ENCODE measurements at regions not wholly inside any gene's neighbourhood (a gene's known extent, or its start where the extent isn't known, plus 50 kb on each side); places are given as distances from the start of the nearest gene placed in this dataset.
"Not testable (repeated sequence)": the region's sequence is repeated elsewhere in the genome, so short reads cannot be mapped to it uniquely, and the experiment has no call there.

- no peak for DNase-seq
Observed at GRCh38 chr4:77308843-77309242, 151.8 kb downstream of the CCNG2 start.

- DNase-seq, result no peak
Observed at GRCh38 chr4:77309496-77309895, 152.5 kb downstream of the CCNG2 start.

- no peak for DNase-seq
Observed at GRCh38 chr4:77310931-77311330, 153.9 kb downstream of the CCNG2 start.

- DNase-seq, result no peak
Observed at GRCh38 chr4:77314697-77315096, 157.7 kb downstream of the CCNG2 start.

- DNase-seq, result no peak
Observed at GRCh38 chr4:77327151-77327550, 170.1 kb downstream of the CCNG2 start.

GRCh38 chr4:77332696-77333270 is 175.8 kb downstream of the CCNG2 start:
- DNase-seq, result no peak

- no peak for DNase-seq
Observed at GRCh38 chr4:77336411-77337142, 179.6 kb downstream of the CCNG2 start.

- DNase-seq, result no peak
Observed at GRCh38 chr4:77342170-77342810, 185.3 kb downstream of the CCNG2 start.

- DNase-seq, result no peak
Observed at GRCh38 chr4:77344001-77344400, 187.0 kb downstream of the CCNG2 start.

GRCh38 chr4:77344784-77345183 is 187.8 kb downstream of the CCNG2 start:
- DNase-seq, result no peak

- no peak for DNase-seq
Observed at GRCh38 chr4:77347351-77347966, 190.5 kb downstream of the CCNG2 start.

- no peak for DNase-seq
Observed at GRCh38 chr4:77348815-77349214, 191.8 kb downstream of the CCNG2 start.

- no peak for DNase-seq
Observed at GRCh38 chr4:77349364-77349763, 192.4 kb downstream of the CCNG2 start.

- no peak for DNase-seq
Observed at GRCh38 chr4:77349796-77350195, 192.8 kb downstream of the CCNG2 start.

GRCh38 chr4:77352192-77352591 is 195.2 kb downstream of the CCNG2 start:
- DNase-seq, result no peak

GRCh38 chr4:77353724-77354315 is 196.8 kb downstream of the CCNG2 start:
- not testable (repeated sequence) for DNase-seq

GRCh38 chr4:77354550-77354949 is 197.5 kb downstream of the CCNG2 start:
- DNase-seq, result no peak

GRCh38 chr4:77355731-77356130 is 198.7 kb downstream of the CCNG2 start:
- no peak for DNase-seq

- no peak for DNase-seq
Observed at GRCh38 chr4:77358315-77358928, 201.4 kb downstream of the CCNG2 start.

- DNase-seq, result no peak
Observed at GRCh38 chr4:77360451-77360850, 203.4 kb downstream of the CCNG2 start.

- DNase-seq, result not testable (repeated sequence)
Observed at GRCh38 chr4:77366876-77367275, 209.9 kb downstream of the CCNG2 start.

- DNase-seq, result no peak
Observed at GRCh38 chr4:77367638-77368037, 210.6 kb downstream of the CCNG2 start.

GRCh38 chr4:77372375-77372774 is 215.4 kb downstream of the CCNG2 start:
- DNase-seq, result no peak
